Large intestine (tissue), 3 donors: ENCODE measurements at regions not wholly inside any gene's neighbourhood (a gene's known extent, or its start where the extent isn't known, plus 50 kb on each side); places are given as distances from the start of the nearest gene placed in this dataset.

Experiments used
- DNase-seq, 2 donors: peaks; one replicate each; pipeline versions ENCODE4 v3.0.0 to v3.0.0-alpha.2; 2013
- H3K27ac ChIP-seq: one replicate; pipeline ENCODE4 v1.5.1; 2013; ENCODE audit warnings: low read length
- H3K27me3 ChIP-seq: 2 replicates; pipeline ENCODE4 v1.6.1; 2013; ENCODE audit warnings: low read length; ENCODE audit not compliant: control insufficient read depth, insufficient read depth
- H3K36me3 ChIP-seq: 2 replicates; pipeline ENCODE4 v1.6.1; 2013; ENCODE audit warnings: low read length; ENCODE audit not compliant: control insufficient read depth, insufficient read depth
- H3K4me1 ChIP-seq: one replicate; pipeline ENCODE4 v1.6.1; 2013; ENCODE audit warnings: low read length; ENCODE audit not compliant: control insufficient read depth, insufficient read depth
- H3K4me3 ChIP-seq: one replicate; pipeline ENCODE4 v1.5.1; 2013; ENCODE audit warnings: low read length
- H3K9me3 ChIP-seq: one replicate; pipeline ENCODE4 v1.6.1; 2013; ENCODE audit warnings: mild to moderate bottlenecking, low read depth, low read length, moderate library complexity; ENCODE audit not compliant: control insufficient read depth
- WGBS: methylation state at CpG from one replicate; pipeline ENCODE4 v1.1.5; 2013; ENCODE audit warnings: low lambda C conversion rate; ENCODE audit not compliant: insufficient coverage; 5-methylcytosine and 5-hydroxymethylcytosine counted together

DNA sequence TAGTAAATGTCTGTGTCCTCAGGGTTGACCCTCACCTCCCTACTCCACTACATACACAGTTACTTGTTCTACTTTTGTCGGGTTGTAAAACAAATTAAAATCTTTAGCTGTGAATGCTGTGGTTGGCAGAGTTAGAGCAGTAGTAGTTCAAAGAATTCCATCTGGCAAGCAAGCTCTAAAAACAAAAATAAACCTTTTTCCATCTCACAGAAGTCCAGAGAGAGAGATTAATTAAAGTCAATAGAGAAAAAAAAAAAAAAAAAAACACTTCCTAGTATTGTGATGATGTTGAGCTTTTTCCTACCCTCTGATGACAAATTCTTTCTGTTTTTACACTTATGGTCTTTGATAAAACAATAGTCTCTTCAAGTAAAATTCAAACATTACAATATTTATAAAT, 338.4 kb downstream of the PCDH17 start:
- no peaks in the 10 kb centered on the region for H3K9me3 ChIP-seq

DNA sequence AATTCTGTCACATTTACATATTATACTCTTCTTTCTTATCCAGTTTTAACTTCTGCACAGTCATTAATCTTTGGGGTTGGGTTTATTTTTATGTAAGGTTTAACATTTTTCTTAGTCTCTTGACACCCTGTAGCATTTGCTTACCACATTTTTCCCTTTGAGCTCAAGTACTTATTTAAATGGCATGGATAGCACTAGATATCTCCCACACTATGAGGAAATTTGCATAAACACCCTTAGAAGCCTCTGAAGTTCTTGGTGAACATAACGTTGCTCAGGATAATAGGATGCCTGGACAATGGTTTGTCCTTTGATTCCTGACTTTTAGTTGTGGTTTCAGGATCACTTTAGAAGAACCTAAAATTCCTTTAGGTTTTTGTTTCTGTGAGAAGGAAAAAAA, 338.9 kb downstream of the PCDH17 start:
- H3K9me3 ChIP-seq: no peaks in the 10 kb centered on the region
- H3K4me3 ChIP-seq: no peak overlapping the region
- WGBS: no CpG with 5 or more reads among the region's 1 CpG
- H3K4me1 ChIP-seq: no peaks in the 10 kb centered on the region
- DNase-seq: no peak
- H3K36me3 ChIP-seq: no peaks in the 10 kb centered on the region
- H3K27me3 ChIP-seq: no peaks in the 10 kb centered on the region
- H3K27ac ChIP-seq: no peak overlapping the region

More for the DNA sequence above, 338.4 kb downstream of the PCDH17 start:
- H3K4me1 ChIP-seq: no peaks in the 10 kb centered on the region
- H3K27me3 ChIP-seq: no peaks in the 10 kb centered on the region
- no CpG with 5 or more reads among the region's 1 CpG for WGBS
- H3K36me3 ChIP-seq: no peaks in the 10 kb centered on the region
- no peak overlapping the region for H3K27ac ChIP-seq
- no peak for DNase-seq
- no peak overlapping the region for H3K4me3 ChIP-seq

DNA sequence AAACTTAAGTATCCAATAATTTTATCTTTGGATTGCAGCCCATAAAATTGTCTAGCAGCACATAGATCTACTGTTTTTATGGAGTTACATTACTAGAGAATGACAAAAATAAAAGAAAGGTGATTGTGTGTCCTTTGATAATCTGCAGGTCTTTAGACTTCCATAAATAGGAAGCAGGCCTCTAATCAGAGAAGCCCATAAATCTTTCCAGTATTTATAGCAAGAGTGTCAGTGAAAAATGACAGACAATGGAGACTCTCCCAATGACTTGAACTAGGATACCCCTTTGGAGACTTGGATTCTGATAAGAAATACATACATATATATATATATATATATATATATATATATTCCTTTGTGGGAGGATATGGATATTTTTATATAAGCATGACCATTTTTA, 351.2 kb downstream of the PCDH17 start:
- DNase-seq: no peak
- H3K27me3 ChIP-seq: no peaks in the 10 kb centered on the region

DNA sequence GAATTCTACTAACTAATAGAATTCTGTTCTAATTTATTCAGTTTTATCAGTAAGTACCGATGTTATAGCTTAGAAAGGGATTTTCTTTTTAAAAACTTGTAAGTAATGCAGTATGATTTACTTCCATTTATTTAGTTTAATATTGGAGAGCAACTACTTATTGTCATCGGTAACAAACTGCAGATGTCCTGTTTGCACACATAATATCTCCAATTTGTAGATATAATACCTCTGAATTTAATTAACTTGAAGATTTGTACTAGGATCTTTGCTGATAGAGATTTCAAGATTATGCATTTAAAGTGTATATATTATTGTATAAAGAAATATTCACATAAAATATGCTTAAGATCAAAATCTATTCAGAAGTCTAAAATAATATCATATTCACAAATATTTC, 356.7 kb downstream of the PCDH17 start:
- H3K27me3 ChIP-seq: no peaks in the 10 kb centered on the region
- no peaks in the 10 kb centered on the region for H3K9me3 ChIP-seq
- H3K4me3 ChIP-seq: no peak overlapping the region
- no peaks in the 10 kb centered on the region for H3K36me3 ChIP-seq
- no peak overlapping the region for H3K27ac ChIP-seq
- WGBS: 94% methylated on average over 2 of the region's 2 CpGs
- H3K4me1 ChIP-seq: no peaks in the 10 kb centered on the region
- DNase-seq: no peak

More for the DNA sequence above, 351.2 kb downstream of the PCDH17 start:
- no peaks in the 10 kb centered on the region for H3K9me3 ChIP-seq
- no peaks in the 10 kb centered on the region for H3K36me3 ChIP-seq
- no peaks in the 10 kb centered on the region for H3K4me1 ChIP-seq
- H3K4me3 ChIP-seq: no peak overlapping the region
- no peak overlapping the region for H3K27ac ChIP-seq

DNA sequence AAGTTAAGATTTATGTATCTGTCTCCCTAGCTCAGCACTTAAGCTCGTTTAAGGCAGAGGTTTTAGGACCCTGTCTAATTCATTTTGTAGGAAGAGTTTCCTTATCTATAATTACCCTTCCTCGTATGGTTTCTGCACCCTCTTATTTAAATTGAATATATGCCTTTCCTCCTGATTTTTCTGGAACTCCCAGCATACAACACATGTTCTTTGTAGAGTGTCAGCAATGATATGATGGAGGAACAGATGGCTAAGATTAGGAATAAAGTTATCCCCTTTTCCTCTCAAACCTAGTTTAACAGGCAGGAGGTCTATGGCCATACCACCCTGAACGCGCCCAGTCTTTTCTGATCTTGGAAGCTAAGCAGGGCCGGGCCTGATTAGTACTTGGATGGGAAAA, 359.5 kb downstream of the PCDH17 start:
- 67% methylated on average over 1 of the region's 5 CpGs for WGBS
- Histone ChIP-seq H3K36me3 (no peaks in the 10 kb centered on the region), H3K4me3 (no peak overlapping the region)

DNA sequence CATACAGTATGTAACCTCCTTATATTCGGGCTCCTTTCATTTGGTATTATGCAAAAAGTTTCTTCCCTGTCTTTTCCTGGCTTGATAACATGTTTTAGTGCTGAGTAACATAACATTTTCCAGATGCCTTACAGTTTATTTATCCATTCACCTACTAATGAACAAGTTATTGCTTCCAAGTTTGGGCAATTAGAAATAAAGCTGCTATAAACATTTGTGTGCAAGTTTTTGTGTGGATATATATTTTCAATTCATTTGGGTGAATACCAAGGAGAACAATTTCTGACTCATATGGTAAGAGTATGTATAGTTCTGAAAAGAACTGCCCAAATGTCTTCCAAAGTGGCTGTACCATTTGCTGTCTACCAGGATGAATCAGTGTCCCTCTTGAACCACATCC, 360.9 kb downstream of the PCDH17 start:
- no peak overlapping the region for H3K27ac ChIP-seq
- no peak overlapping the region for H3K4me3 ChIP-seq

More for the DNA sequence above, 359.5 kb downstream of the PCDH17 start:
- H3K4me1 ChIP-seq: no peaks in the 10 kb centered on the region
- no peak overlapping the region for H3K27ac ChIP-seq
- no peak for DNase-seq
- no peaks in the 10 kb centered on the region for H3K9me3 ChIP-seq
- H3K27me3 ChIP-seq: no peaks in the 10 kb centered on the region

DNA sequence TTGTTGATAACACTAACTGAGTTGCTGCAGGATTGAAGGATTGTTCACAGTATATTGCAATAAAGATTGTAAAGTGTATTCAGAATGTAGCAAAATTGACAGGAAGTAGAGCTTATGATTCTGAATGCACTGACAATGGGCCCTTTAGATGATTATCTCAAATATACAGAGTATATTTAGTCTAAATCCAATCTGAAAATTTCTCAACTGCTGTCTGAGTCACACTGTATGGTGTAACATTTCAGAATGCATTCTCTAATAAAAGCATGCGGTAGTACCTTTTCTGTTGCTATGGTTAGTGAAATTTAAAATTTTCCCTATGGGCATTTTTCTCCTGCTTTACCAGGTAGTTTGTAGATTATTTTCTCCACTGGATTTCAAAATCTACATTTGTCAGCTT, 365.2 kb downstream of the PCDH17 start:
- no peak overlapping the region for H3K27ac ChIP-seq
- H3K4me3 ChIP-seq: no peak overlapping the region
- no CpG with 5 or more reads among the region's 1 CpG for WGBS
- H3K4me1 ChIP-seq: no peaks in the 10 kb centered on the region
- no peak for DNase-seq
- H3K36me3 ChIP-seq: no peaks in the 10 kb centered on the region
- H3K27me3 ChIP-seq: no peaks in the 10 kb centered on the region
- no peaks in the 10 kb centered on the region for H3K9me3 ChIP-seq

More for the DNA sequence above, 360.9 kb downstream of the PCDH17 start:
- no peak for DNase-seq
- Histone ChIP-seq H3K36me3 (no peaks in the 10 kb centered on the region), H3K27me3 (no peaks in the 10 kb centered on the region), H3K9me3 (no peaks in the 10 kb centered on the region), H3K4me1 (no peaks in the 10 kb centered on the region)
- 100% methylated on average over 1 of the region's 1 CpG for WGBS

DNA sequence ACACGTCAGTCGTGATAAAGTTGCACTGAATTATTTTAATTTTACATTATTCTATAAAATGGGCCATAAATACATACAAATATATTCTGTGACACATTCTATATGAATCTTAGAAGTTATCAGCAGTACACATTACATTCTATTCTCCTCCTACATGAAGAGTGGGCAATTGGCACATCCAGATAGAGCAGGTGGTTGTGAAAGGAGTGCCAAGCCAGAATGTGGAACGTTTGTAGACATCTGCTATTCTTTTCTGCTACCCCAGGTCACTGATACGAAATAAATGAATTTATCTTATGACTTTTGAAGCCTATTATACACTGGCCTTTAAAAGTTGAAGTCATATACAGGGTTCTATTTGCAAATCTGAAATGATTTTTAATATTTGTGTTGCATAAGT, 373.2 kb downstream of the PCDH17 start:
- no CpG with 5 or more reads among the region's 4 CpGs for WGBS
- Histone ChIP-seq H3K36me3 (no peaks in the 10 kb centered on the region), H3K27me3 (no peaks in the 10 kb centered on the region), H3K27ac (no peak overlapping the region), H3K4me3 (no peak overlapping the region), H3K4me1 (no peaks in the 10 kb centered on the region), H3K9me3 (no peaks in the 10 kb centered on the region)
- DNase-seq: no peak

DNA sequence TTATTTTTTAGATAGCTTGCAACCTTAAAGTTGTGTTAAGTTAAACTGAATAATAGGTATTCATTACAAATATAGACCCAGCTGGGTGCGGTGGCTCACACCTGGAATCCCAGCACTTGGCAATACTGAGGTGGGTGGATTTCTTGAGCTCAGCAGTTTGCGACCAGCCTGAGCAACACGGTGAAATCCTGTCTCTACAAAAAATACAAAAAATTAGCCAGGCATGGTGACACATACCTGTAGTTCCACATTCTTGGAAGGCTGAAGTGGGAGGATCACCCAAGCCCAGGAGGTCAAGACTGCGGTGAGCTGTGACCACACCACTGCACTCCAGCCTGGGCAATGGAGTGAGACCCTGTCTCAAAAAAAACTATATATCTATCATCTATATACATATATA, 386.5 kb downstream of the PCDH17 start:
- H3K4me1 ChIP-seq: no peaks in the 10 kb centered on the region
- H3K27me3 ChIP-seq: no peaks in the 10 kb centered on the region
- no peaks in the 10 kb centered on the region for H3K36me3 ChIP-seq
- no peaks in the 10 kb centered on the region for H3K9me3 ChIP-seq
- no peak overlapping the region for H3K27ac ChIP-seq
- 100% methylated on average over 1 of the region's 4 CpGs for WGBS
- no peak overlapping the region for H3K4me3 ChIP-seq
- DNase-seq: no peak

DNA sequence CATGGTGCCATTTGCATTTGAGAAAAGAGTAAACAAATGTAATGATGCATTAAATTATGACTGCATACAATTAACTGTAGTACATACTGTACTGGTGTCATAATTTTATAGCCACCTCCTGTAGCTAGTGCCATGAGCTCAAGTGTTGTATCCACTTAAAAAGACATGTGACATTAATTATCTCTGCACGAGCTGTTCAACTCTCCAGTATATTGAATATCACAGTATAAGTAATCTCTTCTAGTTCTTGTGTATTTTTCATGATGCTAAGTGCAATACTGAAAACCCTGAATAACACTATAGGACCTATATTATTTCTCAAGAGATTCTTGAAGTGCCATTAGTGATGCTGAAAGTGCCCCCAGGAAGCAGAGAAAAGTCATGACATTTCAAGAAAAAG, 387.3 kb downstream of the PCDH17 start:
- no peak overlapping the region for H3K4me3 ChIP-seq
- DNase-seq: no peak
- WGBS: no CpG with 5 or more reads among the region's 1 CpG

DNA sequence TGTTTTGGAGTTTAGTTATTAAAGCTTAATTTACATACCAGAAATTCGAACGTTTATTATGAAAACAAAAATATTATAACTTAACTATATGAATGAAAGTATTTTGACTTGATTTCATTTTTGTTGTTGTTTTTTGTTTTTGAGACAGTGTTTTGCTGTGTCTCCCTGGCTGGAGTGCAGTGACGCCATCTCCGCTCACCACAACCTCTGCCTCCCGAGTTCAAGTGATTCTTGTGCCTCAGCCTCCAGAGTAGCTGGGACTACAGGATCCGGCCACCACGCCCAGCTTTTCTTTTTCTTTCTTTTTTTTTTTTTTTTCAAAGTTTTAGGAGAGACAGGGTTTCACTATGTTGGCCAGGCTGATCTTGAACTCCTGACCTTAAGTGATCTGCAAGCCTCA, 392.6 kb downstream of the PCDH17 start:
- no peaks in the 10 kb centered on the region for H3K9me3 ChIP-seq
- WGBS: 94% methylated on average over 2 of the region's 7 CpGs

More for the DNA sequence above, 387.3 kb downstream of the PCDH17 start:
- H3K27ac ChIP-seq: no peak overlapping the region
- H3K9me3 ChIP-seq: no peaks in the 10 kb centered on the region
- no peaks in the 10 kb centered on the region for H3K4me1 ChIP-seq
- H3K27me3 ChIP-seq: no peaks in the 10 kb centered on the region
- H3K36me3 ChIP-seq: no peaks in the 10 kb centered on the region

More for the DNA sequence above, 392.6 kb downstream of the PCDH17 start:
- no peak overlapping the region for H3K4me3 ChIP-seq
- DNase-seq: no peak
- H3K27ac ChIP-seq: no peak overlapping the region
- H3K36me3 ChIP-seq: no peaks in the 10 kb centered on the region
- no peaks in the 10 kb centered on the region for H3K27me3 ChIP-seq
- H3K4me1 ChIP-seq: no peaks in the 10 kb centered on the region
